Stimulated activated CD4-positive, alpha-beta T cell treated with anti-CD3 and anti-CD28 coated beads, Interleukin-15, amount 100 ng/mL, for 48 hours (primary cell): ENCODE measurements at regions not wholly inside any gene's neighbourhood (a gene's known extent, or its start where the extent isn't known, plus 50 kb on each side); places are given as distances from the start of the nearest gene placed in this dataset.

Experiments
- DNase-seq, 2 donors: peaks; one replicate each; pipeline ENCODE4 v3.0.0-alpha.2; 2020; ENCODE audit warnings: low read depth in 2 of 2

GRCh38 chr14:89743828-89744227, 210.7 kb downstream of the EFCAB11 start:
- no peak for DNase-seq

- DNase-seq: no peak
These were observed 214.3 kb downstream of the EFCAB11 start for GRCh38 chr14:89740241-89740640.

GRCh38 chr14:89736881-89737280, 217.6 kb downstream of the EFCAB11 start:
- DNase-seq: no peak

- no peak for DNase-seq
These were observed 223.1 kb downstream of the EFCAB11 start for GRCh38 chr14:89731396-89731933.

GRCh38 chr14:89730687-89731086, 223.8 kb downstream of the EFCAB11 start:
- DNase-seq: no peak

GRCh38 chr14:89728964-89729363, 225.6 kb downstream of the EFCAB11 start:
- DNase-seq: no peak

GRCh38 chr14:89726226-89726625, 228.3 kb downstream of the EFCAB11 start:
- peak in 1 of 2 donors; percentile 41 for DNase-seq

- DNase-seq: no peak
These were observed 229.9 kb downstream of the EFCAB11 start for GRCh38 chr14:89724628-89724960.

- no peak for DNase-seq
These were observed 230.5 kb downstream of the EFCAB11 start for GRCh38 chr14:89723930-89724627.

GRCh38 chr14:89721956-89722355, 232.6 kb downstream of the EFCAB11 start:
- no peak for DNase-seq

- peak in 1 of 2 donors; percentile 38 for DNase-seq
These were observed 233.5 kb downstream of the EFCAB11 start for GRCh38 chr14:89720741-89721729.

GRCh38 chr14:89720076-89720687, 234.3 kb downstream of the EFCAB11 start:
- no peak for DNase-seq

GRCh38 chr14:89719366-89720075, 235.0 kb downstream of the EFCAB11 start:
- no peak for DNase-seq

GRCh38 chr14:89708982-89709625, 245.4 kb downstream of the EFCAB11 start:
- no peak for DNase-seq

- no peak for DNase-seq
These were observed 247.4 kb downstream of the EFCAB11 start for GRCh38 chr14:89707086-89707485.

GRCh38 chr14:89702876-89703200, 251.7 kb downstream of the EFCAB11 start:
- DNase-seq: no peak

GRCh38 chr14:89702073-89702875, 252.3 kb downstream of the EFCAB11 start:
- DNase-seq: no peak

- DNase-seq: peak; percentile 79 to 82
These were observed 253.1 kb downstream of the EFCAB11 start for GRCh38 chr14:89701211-89702043.

GRCh38 chr14:89700801-89701200, 253.7 kb downstream of the EFCAB11 start:
- no peak for DNase-seq
